ENCODE measurements at regions not wholly inside any gene's neighbourhood (a gene's known extent, or its start where the extent isn't known, plus 50 kb on each side); places are given as distances from the start of the nearest gene placed in this dataset.

GRCh38 chr10:28094121-28094520 lies 95.2 kb upstream of the ODAD2 start:
- TF ChIP-seq, protein P1, sequence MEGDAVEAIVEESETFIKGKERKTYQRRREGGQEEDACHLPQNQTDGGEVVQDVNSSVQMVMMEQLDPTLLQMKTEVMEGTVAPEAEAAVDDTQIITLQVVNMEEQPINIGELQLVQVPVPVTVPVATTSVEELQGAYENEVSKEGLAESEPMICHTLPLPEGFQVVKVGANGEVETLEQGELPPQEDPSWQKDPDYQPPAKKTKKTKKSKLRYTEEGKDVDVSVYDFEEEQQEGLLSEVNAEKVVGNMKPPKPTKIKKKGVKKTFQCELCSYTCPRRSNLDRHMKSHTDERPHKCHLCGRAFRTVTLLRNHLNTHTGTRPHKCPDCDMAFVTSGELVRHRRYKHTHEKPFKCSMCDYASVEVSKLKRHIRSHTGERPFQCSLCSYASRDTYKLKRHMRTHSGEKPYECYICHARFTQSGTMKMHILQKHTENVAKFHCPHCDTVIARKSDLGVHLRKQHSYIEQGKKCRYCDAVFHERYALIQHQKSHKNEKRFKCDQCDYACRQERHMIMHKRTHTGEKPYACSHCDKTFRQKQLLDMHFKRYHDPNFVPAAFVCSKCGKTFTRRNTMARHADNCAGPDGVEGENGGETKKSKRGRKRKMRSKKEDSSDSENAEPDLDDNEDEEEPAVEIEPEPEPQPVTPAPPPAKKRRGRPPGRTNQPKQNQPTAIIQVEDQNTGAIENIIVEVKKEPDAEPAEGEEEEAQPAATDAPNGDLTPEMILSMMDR (IDR thresholded peaks at IDR 0.05) = no peak
- TF ChIP-seq POLR2A (IDR thresholded peaks at IDR 0.05) = no peak

Measured in uterus (tissue), 2 donors.